Small intestine (tissue), 7 donors: ENCODE measurements at regions not wholly inside any gene's neighbourhood (a gene's known extent, or its start where the extent isn't known, plus 50 kb on each side); places are given as distances from the start of the nearest gene placed in this dataset.

Experiments
- DNase-seq, 2 donors: peaks; one replicate each; pipeline versions ENCODE4 v3.0.0 to v3.0.0-alpha.2; 2013
- FAIRE-seq: peaks from 2 replicates; lab custom pipeline; 2012; peaks lifted over from hg19 to GRCh38; lab: Jason Lieb, UNC
- H3K27ac ChIP-seq, 3 donors: one replicate each; pipeline ENCODE4 v1.5.1; 2013; ENCODE audit warnings: low read length in 2 of 3, mild to moderate bottlenecking in 2 of 3, control low read depth in 1 of 3, inconsistent platforms in 1 of 3, low read depth in 1 of 3, moderate library complexity in 1 of 3
- H3K27me3 ChIP-seq, 3 donors: one replicate each; pipeline ENCODE4 v1.6.1; 2013; ENCODE audit warnings: low read length in 3 of 3, inconsistent platforms in 1 of 3; ENCODE audit not compliant: control insufficient read depth in 3 of 3, insufficient read depth in 3 of 3
- H3K36me3 ChIP-seq, 3 donors: one replicate each; pipeline ENCODE4 v1.6.1; 2013; ENCODE audit warnings: low read length in 3 of 3, inconsistent platforms in 1 of 3, low read depth in 1 of 3, mild to moderate bottlenecking in 1 of 3, moderate library complexity in 1 of 3; ENCODE audit not compliant: control insufficient read depth in 3 of 3, insufficient read depth in 2 of 3
- H3K4me1 ChIP-seq, 3 donors: one replicate each; pipeline ENCODE4 v1.6.1; 2013; ENCODE audit warnings: low read length in 2 of 3, inconsistent platforms in 1 of 3, low read depth in 1 of 3, mild to moderate bottlenecking in 1 of 3, moderate library complexity in 1 of 3; ENCODE audit not compliant: control insufficient read depth in 3 of 3, insufficient read depth in 2 of 3
- H3K4me3 ChIP-seq, 3 donors: one replicate each; pipeline ENCODE4 v1.5.1; 2013; ENCODE audit warnings: low read length in 3 of 3, control low read depth in 1 of 3, inconsistent platforms in 1 of 3, low read depth in 1 of 3, mild to moderate bottlenecking in 1 of 3, moderate library complexity in 1 of 3
- H3K9me3 ChIP-seq, 2 donors: one replicate each; pipeline ENCODE4 v1.6.1; 2013; ENCODE audit warnings: low read depth in 1 of 2, low read length in 1 of 2; ENCODE audit not compliant: control insufficient read depth in 2 of 2, insufficient read depth in 1 of 2
- WGBS, 3 donors: extraction: QIAGEN DNeasy Blood & Tissue Kit; methylation state at CpG; one replicate each; pipeline ENCODE4 v1.1.7; 2013; 5-methylcytosine and 5-hydroxymethylcytosine counted together
- donor health status: healthy with polysubstance abuse.
- donor health status: control.
- donor health status: control.
- donor health status: Bipolar disorder and iron deficiency.
- donor health status: healthy.

DNA sequence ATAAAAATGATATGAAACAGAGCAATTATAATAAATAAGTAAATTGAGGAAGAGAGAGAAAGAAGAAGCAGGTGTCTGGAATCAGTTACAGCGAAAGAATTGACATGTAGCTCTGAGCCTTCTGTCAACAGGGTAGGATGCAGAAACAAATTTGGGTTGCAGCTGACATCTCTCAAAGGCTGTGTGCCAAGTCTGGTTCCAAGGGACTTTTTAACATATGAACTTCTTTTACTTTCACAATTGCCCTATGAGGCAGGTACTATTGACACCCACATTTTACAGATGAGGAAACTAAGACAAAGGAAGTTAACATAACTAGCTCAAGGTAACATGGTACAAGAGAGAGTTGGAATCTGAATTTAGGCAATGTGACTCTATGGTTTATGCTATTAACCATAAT is 260.0 kb downstream of the ASXL3 start:
- Histone ChIP-seq H3K9me3 (no peaks in the 10 kb centered on the region), H3K36me3 (no peaks in the 10 kb centered on the region), H3K4me1 (no peaks in the 10 kb centered on the region), H3K4me3 (no peak overlapping the region), H3K27me3 (no peaks in the 10 kb centered on the region), H3K27ac (no peak overlapping the region)
- 81 to 100% (median 100%) methylated on average over 1 of the region's 1 CpG for WGBS, 3 donors
- no peak for FAIRE-seq
- DNase-seq: no peak

DNA sequence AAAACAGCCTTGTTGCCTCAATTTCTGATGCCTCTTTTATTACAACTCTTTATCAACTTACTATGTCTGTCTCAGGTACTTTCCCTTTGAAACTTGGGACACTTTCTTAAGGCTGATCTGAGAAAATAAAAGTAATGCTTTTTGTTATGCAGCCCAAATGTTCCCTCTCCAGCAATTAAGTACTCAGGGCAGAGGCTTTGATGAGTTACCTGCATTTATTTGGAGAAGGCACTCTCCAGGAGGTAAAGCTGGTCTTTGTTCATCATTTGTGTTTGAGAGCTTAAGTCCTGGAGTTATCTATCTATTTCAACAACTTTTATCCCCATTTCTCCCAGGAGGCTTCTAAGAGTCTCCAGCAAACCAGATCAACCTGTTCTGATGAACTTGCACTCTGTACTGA is 259.2 kb downstream of the ASXL3 start:
- Histone ChIP-seq H3K27ac (no peak overlapping the region), H3K4me3 (no peak overlapping the region), H3K4me1 (no peaks in the 10 kb centered on the region), H3K36me3 (no peaks in the 10 kb centered on the region), H3K9me3 (no peaks in the 10 kb centered on the region), H3K27me3 (no peaks in the 10 kb centered on the region)
- no peak for FAIRE-seq
- no peak for DNase-seq

DNA sequence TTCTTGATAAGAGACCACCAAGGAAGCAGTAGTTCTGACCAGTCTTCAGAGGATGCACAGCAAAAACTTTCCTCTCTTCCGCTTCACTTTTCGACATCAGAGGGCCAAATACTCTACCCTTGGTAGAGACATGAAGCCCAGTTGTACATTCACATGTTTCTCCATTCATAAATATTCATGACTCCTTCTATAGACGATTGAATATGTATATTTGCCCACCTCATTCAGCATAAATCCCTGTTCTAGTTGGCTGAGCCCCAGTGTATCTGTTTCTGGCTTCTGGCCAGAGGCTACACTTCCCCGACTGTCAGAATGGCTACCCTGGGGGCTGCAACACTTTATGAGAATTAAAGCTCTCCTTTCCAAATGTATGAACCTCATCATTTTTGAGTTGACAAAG is 258.5 kb downstream of the ASXL3 start:
- 75 to 83% (median 82%) methylated on average over 4 of the region's 4 CpGs for WGBS, 3 donors

DNA sequence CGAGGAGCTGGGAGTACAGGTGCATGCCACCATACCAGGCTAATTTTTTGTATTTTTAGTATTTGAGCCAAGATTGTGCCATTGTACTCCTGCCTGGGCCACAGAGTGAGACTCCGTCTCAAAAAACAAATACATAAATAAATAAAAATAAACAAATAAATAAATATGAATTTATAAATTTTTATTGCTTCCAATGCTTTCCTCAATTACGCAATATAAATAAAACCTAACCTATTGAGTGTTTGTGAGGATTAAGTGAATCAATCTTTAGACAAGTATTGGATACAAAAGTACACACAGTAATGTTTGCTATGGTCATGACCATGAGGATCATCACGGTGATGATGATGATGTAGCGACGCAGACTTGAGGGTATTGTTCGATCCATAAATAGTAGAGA is 257.4 kb downstream of the ASXL3 start:
- 90 to 97% (median 96%) methylated on average over 7 of the region's 7 CpGs for WGBS, 3 donors
- no peaks in the 10 kb centered on the region for H3K4me1 ChIP-seq

More for the DNA sequence above, 258.5 kb downstream of the ASXL3 start:
- H3K27me3 ChIP-seq: no peaks in the 10 kb centered on the region
- H3K4me1 ChIP-seq: no peaks in the 10 kb centered on the region
- no peaks in the 10 kb centered on the region for H3K36me3 ChIP-seq
- DNase-seq (no peak), FAIRE-seq (no peak)
- peaks cover 0 to 5% of the 10 kb centered on the region in 2 donors for H3K9me3 ChIP-seq
- no peak overlapping the region for H3K27ac ChIP-seq
- no peak overlapping the region for H3K4me3 ChIP-seq

DNA sequence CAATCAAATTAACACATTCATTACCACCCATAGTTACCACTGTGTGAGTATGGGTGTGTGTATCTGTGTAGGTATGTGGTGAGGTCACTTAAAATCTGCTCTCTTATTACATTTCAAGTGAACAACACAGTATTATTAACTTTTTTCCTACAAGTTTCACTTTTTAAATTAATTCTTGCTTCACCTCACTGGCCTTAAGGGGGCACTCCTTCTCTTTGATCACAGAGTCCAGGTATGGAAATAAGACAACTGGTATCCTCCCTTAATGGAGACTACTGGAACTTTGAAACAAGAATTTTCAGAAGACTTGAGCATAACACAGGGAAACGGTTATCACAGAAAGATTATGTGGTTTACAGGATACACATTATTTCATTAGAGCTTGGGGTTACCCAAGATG is 255.8 kb downstream of the ASXL3 start:
- H3K27me3 ChIP-seq: no peaks in the 10 kb centered on the region
- peaks cover 0 to 9% (median 0%) of the 10 kb centered on the region in 3 donors for H3K4me1 ChIP-seq
- peaks cover 0 to 6% of the 10 kb centered on the region in 2 donors for H3K9me3 ChIP-seq
- DNase-seq: no peak
- FAIRE-seq: no peak
- WGBS, 3 donors: 76 to 90% (median 88%) methylated on average over 1 of the region's 1 CpG
- H3K4me3 ChIP-seq: no peak overlapping the region
- no peaks in the 10 kb centered on the region for H3K36me3 ChIP-seq
- no peak overlapping the region for H3K27ac ChIP-seq

More for the DNA sequence above, 257.4 kb downstream of the ASXL3 start:
- H3K36me3 ChIP-seq: no peaks in the 10 kb centered on the region
- peaks cover 0 to 6% of the 10 kb centered on the region in 2 donors for H3K9me3 ChIP-seq
- DNase-seq (no peak), FAIRE-seq (no peak)
- H3K27ac ChIP-seq: no peak overlapping the region
- H3K4me3 ChIP-seq: no peak overlapping the region
- H3K27me3 ChIP-seq: no peaks in the 10 kb centered on the region

DNA sequence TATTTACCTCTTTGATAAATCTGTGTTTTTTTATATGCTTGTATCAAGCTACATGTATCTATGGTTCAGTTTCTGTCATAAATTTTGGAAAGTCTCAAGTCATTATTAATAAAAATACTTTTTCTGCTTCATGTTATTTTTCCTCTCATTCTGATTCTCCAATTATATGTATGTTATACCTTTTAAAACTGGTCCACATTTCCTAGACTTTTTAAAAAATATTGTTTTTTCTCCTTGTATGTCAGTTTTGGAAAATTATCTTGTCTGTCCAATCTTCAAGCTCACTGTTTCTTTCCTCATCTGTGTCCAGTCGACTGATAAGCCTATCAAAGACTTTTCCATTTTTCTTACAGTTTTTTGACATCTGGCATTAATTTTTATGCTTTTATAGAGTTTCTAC is 253.4 kb downstream of the ASXL3 start:
- 33 to 82% (median 55%) methylated on average over 1 of the region's 1 CpG for WGBS, 3 donors
- peaks cover 0 to 11% (median 0%) of the 10 kb centered on the region in 3 donors for H3K4me1 ChIP-seq
- no peak for FAIRE-seq

DNA sequence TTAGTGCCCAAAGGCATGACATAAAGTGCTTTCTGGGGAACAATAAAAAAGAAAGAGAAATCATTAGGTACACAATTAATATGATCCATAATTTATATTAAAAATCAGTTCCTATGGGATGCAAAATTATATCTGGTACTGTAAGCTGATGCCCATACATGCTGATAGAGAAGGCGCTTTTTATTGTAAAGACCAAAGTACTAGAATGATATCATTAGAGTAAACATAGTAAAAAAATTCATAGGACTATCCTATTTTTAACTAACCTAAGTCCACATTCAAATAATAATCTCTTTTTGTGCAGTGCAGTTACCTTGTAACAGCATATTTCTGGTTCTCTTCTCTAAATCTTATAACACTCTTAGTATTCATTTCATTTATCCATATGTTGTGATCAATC is 252.2 kb downstream of the ASXL3 start:
- WGBS, 3 donors: 26 to 77% (median 54%) methylated on average over 1 of the region's 1 CpG
- DNase-seq: peak; percentile 53 to 57
- H3K36me3 ChIP-seq: no peaks in the 10 kb centered on the region

More for the DNA sequence above, 253.4 kb downstream of the ASXL3 start:
- Histone ChIP-seq H3K27me3 (no peaks in the 10 kb centered on the region), H3K36me3 (no peaks in the 10 kb centered on the region), H3K4me3 (no peak overlapping the region), H3K27ac (no peak overlapping the region), H3K9me3 (peaks cover 0 to 6% of the 10 kb centered on the region in 2 donors)
- no peak for DNase-seq

DNA sequence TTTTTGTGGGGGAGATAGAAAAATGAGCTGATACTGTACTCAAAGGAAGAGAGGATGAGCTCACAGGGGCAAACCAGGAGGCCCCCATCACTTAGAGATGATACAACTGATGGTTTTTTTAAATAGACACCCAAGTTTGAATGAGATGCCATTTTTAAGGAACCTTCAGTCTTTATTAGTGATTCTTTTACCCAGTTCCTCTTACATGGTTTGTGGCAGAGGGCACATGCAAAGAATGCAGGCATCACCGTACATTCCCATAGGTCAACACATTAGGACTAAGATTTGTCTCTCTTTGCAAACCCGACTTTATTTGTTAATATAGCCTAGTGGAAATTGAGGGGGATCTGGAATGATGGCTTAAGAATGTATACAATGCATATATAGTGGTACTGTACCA is 250.9 kb downstream of the ASXL3 start:
- Histone ChIP-seq H3K27ac (no peak overlapping the region), H3K9me3 (peaks cover 0 to 6% of the 10 kb centered on the region in 2 donors), H3K27me3 (no peaks in the 10 kb centered on the region), H3K4me1 (peaks cover 0 to 11% (median 0%) of the 10 kb centered on the region in 3 donors), H3K36me3 (no peaks in the 10 kb centered on the region), H3K4me3 (no peak overlapping the region)
- FAIRE-seq (no peak), DNase-seq (no peak)
- WGBS, 3 donors: 21 to 50% (median 50%) methylated on average over 2 of the region's 2 CpGs

More for the DNA sequence above, 252.2 kb downstream of the ASXL3 start:
- Histone ChIP-seq H3K27me3 (no peaks in the 10 kb centered on the region), H3K27ac (no peak overlapping the region), H3K4me1 (peaks cover 0 to 11% (median 0%) of the 10 kb centered on the region in 3 donors), H3K9me3 (peaks cover 0 to 6% of the 10 kb centered on the region in 2 donors), H3K4me3 (no peak overlapping the region)
- FAIRE-seq: no peak

DNA sequence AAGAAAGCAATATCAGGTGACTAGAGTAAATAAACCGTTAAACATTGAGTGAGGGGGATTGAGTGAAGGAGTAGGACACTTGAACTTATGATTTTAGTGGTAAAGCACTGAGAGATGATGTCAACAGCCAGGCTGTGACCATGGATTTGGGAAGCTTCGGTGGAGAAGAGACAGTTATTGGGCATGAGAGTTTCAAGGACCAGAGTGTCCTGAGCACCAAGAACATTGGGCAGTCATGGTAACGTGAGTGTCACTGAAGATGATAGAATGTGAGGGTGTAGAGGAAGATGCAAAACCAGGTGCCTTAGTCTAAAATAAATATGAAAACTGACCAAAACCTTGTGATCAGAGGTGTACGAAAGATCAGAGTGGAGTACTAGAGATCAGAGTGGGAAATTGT is 248.1 kb downstream of the ASXL3 start:
- Histone ChIP-seq H3K36me3 (no peaks in the 10 kb centered on the region), H3K27me3 (no peaks in the 10 kb centered on the region), H3K4me3 (no peak overlapping the region), H3K27ac (no peak overlapping the region), H3K9me3 (no peaks in the 10 kb centered on the region), H3K4me1 (peaks cover 0 to 16% (median 0%) of the 10 kb centered on the region in 3 donors)
- FAIRE-seq: no peak
- 71 to 88% (median 74%) methylated on average over 4 of the region's 4 CpGs for WGBS, 3 donors
- DNase-seq: no peak
